Loucy (cell line): ENCODE measurements at regions not wholly inside any gene's neighbourhood (a gene's known extent, or its start where the extent isn't known, plus 50 kb on each side); places are given as distances from the start of the nearest gene placed in this dataset.

Experiments
- H2AFZ ChIP-seq: fragments of 200-600 bp; sonication (generic); 2 replicates; pipeline ENCODE4 v1.6.0; 2016; ENCODE audit warnings: antibody characterized with exemption, mild to moderate bottlenecking, low read length, moderate library complexity
- H3F3A ChIP-seq: fragments of 200-600 bp; 2 replicates; pipeline ENCODE4 v1.6.0; 2016; ENCODE audit warnings: antibody characterized with exemption, low read depth, mild to moderate bottlenecking
- H3K27me3 ChIP-seq: fragments of 200-600 bp; sonication (generic); 2 replicates; pipeline ENCODE4 v1.6.1; 2014; ENCODE audit warnings: low read length, mild to moderate bottlenecking; ENCODE audit not compliant: insufficient read depth, poor library complexity, severe bottlenecking
- H3K36me3 ChIP-seq: fragments of 200-600 bp; sonication (generic); 2 replicates; pipeline ENCODE4 v1.6.1; 2016; ENCODE audit warnings: low read length; ENCODE audit not compliant: insufficient read depth
- H3K4me1 ChIP-seq: fragments of 200-600 bp; sonication (generic); 2 replicates; pipeline ENCODE4 v1.5.1; 2014; ENCODE audit warnings: low read length, mild to moderate bottlenecking; ENCODE audit not compliant: insufficient read depth, poor library complexity, severe bottlenecking
- H3K4me2 ChIP-seq: fragments of 200-600 bp; sonication (generic); 2 replicates; pipeline ENCODE4 v1.6.0; 2014; ENCODE audit warnings: antibody characterized with exemption, low read length, low read depth, mild to moderate bottlenecking; ENCODE audit not compliant: poor library complexity, severe bottlenecking
- H3K4me3 ChIP-seq: fragments of 200-600 bp; sonication (generic); 2 replicates; pipeline ENCODE4 v1.5.1; 2014; ENCODE audit warnings: low read length, mild to moderate bottlenecking, mixed read lengths; ENCODE audit not compliant: poor library complexity, severe bottlenecking
- H3K79me2 ChIP-seq: fragments of 200-600 bp; sonication (generic); 2 replicates; pipeline ENCODE4 v1.6.1; 2014; ENCODE audit warnings: low read length; ENCODE audit not compliant: insufficient read depth
- H3K9ac ChIP-seq: fragments of 200-600 bp; sonication (generic); 2 replicates; pipeline ENCODE4 v1.6.0; 2014; ENCODE audit warnings: mild to moderate bottlenecking, low read depth, low read length, moderate library complexity; ENCODE audit not compliant: poor library complexity, severe bottlenecking
- H3K9me2 ChIP-seq: fragments of 200-600 bp; sonication (generic); replicated peaks from 2 replicates; pipeline ENCODE4 v1.6.1; 2016; ENCODE audit warnings: low read depth, low read length, mixed read lengths
- H3K9me3 ChIP-seq: fragments of 200-600 bp; sonication (generic); 2 replicates; pipeline ENCODE4 v1.6.1; 2014; ENCODE audit warnings: mild to moderate bottlenecking, antibody characterized with exemption, low read length, low read depth; ENCODE audit not compliant: insufficient read depth
- H4K20me1 ChIP-seq: fragments of 200-600 bp; sonication (generic); 2 replicates; pipeline ENCODE4 v1.6.0; 2014; ENCODE audit warnings: antibody characterized with exemption, low read length, mild to moderate bottlenecking; ENCODE audit not compliant: insufficient read depth, poor library complexity, severe bottlenecking
- EZH2phosphoT487 ChIP-seq: fragments of 200-600 bp; IDR thresholded peaks from 2 replicates; pipeline ENCODE4 v1.6.1; 2018; ENCODE audit warnings: antibody characterized with exemption, mild to moderate bottlenecking, moderate library complexity, borderline replicate concordance
- TF ChIP-seq, protein P1 (sequence below): fragments of 200-600 bp; sonication (generic); conservative IDR thresholded peaks from 2 replicates; pipeline ENCODE4 v1.5.1; 2014; ENCODE audit warnings: mild to moderate bottlenecking, antibody characterized with exemption, low read length

- H3K4me1 ChIP-seq = peaks cover 43% of the 10 kb centered on the region
Observed at GRCh38 chrX:39973810-39974209, 123.9 kb downstream of the BCOR start.

GRCh38 chrX:39974270-39974669 is 123.5 kb downstream of the BCOR start:
- H3K4me1 ChIP-seq = peaks cover 39% of the 10 kb centered on the region
- no peaks in the 10 kb centered on the region for H3K9me2 ChIP-seq
- H3K9ac ChIP-seq = no peak overlapping the region
- H4K20me1 ChIP-seq = no peaks in the 10 kb centered on the region
- no peaks in the 10 kb centered on the region for H3K79me2 ChIP-seq
- no peak overlapping the region for H2AFZ ChIP-seq
- no peaks in the 10 kb centered on the region for H3F3A ChIP-seq
- H3K36me3 ChIP-seq = no peaks in the 10 kb centered on the region
- no peaks in the 10 kb centered on the region for H3K9me3 ChIP-seq
- no peak overlapping the region for H3K4me2 ChIP-seq
- no peaks in the 10 kb centered on the region for H3K27me3 ChIP-seq
- no peak overlapping the region for H3K4me3 ChIP-seq
- TF ChIP-seq EZH2phosphoT487 = no peak
- TF ChIP-seq, protein P1, sequence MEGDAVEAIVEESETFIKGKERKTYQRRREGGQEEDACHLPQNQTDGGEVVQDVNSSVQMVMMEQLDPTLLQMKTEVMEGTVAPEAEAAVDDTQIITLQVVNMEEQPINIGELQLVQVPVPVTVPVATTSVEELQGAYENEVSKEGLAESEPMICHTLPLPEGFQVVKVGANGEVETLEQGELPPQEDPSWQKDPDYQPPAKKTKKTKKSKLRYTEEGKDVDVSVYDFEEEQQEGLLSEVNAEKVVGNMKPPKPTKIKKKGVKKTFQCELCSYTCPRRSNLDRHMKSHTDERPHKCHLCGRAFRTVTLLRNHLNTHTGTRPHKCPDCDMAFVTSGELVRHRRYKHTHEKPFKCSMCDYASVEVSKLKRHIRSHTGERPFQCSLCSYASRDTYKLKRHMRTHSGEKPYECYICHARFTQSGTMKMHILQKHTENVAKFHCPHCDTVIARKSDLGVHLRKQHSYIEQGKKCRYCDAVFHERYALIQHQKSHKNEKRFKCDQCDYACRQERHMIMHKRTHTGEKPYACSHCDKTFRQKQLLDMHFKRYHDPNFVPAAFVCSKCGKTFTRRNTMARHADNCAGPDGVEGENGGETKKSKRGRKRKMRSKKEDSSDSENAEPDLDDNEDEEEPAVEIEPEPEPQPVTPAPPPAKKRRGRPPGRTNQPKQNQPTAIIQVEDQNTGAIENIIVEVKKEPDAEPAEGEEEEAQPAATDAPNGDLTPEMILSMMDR = no peak

More at GRCh38 chrX:39973810-39974209, 123.9 kb downstream of the BCOR start:
- Histone ChIP-seq H3K9me3 (no peaks in the 10 kb centered on the region), H2AFZ (no peak overlapping the region), H3K9me2 (no peaks in the 10 kb centered on the region), H3K27me3 (no peaks in the 10 kb centered on the region), H3K79me2 (no peaks in the 10 kb centered on the region), H3K36me3 (no peaks in the 10 kb centered on the region), H3K9ac (no peak overlapping the region), H3K4me2 (no peak overlapping the region), H3F3A (0 out of 2 replicates have a peak, but pooled peaks cover 2% of the 10 kb centered on the region), H3K4me3 (no peak overlapping the region), H4K20me1 (no peaks in the 10 kb centered on the region)
- TF ChIP-seq EZH2phosphoT487 = no peak
- TF ChIP-seq, protein P1 = no peak

DNA sequence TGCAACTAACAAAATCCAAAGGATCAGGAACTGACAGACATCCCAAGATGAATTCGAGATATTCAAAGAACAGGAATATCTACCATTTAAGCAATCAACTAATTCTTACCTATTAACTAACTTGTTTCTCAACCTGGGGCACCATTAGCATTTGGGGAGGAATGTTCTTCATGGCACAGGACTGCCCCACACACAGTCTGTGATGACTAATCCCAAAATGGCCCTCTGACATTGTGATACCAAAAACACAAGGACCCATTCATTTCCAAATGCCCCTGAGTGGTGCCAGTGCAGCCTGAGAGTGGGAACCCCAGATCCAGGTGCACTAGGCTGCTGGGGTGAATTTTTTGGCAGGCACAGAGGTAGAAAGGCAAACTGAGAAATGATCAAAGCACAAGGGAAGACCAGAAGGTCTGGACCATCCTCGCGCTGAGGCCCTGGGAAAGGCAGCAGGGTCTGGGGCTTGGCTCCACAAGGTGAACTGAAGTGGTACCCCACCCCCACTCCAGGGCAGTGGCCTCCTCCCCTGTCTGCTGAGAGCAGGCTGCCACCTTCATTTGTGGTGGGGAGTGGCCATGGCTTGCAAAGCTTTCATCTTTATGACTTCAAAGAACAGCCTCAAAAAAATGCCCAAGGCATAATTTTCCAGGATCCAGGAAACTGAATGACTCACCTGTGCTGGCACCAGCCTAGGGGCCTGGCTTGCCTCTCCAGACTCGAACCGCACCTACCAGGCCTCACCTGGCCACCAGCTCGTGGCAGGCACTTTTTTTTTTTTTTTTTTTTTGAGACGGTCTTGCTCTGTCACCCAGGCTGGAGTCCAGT is 122.4 kb downstream of the BCOR start:
- Histone ChIP-seq H3K27me3 (no peaks in the 10 kb centered on the region), H4K20me1 (no peaks in the 10 kb centered on the region), H3K9me2 (no peaks in the 10 kb centered on the region), H3K9ac (no peak overlapping the region), H3F3A (no peaks in the 10 kb centered on the region), H3K4me1 (peaks cover 28% of the 10 kb centered on the region), H3K36me3 (no peaks in the 10 kb centered on the region), H2AFZ (no peak overlapping the region), H3K4me2 (no peak overlapping the region), H3K79me2 (no peaks in the 10 kb centered on the region), H3K4me3 (no peak overlapping the region), H3K9me3 (no peaks in the 10 kb centered on the region)
- TF ChIP-seq, protein P1 = no peak
- no peak for TF ChIP-seq EZH2phosphoT487
